ENCODE measurements at regions not wholly inside any gene's neighbourhood (a gene's known extent, or its start where the extent isn't known, plus 50 kb on each side); places are given as distances from the start of the nearest gene placed in this dataset.

- intact Hi-C loops (cut with DNase I) = no loop called here
- DNase-seq (ENCODE audit: low spot score) = no peak
- 88% methylated on average over 5 of the region's 5 CpGs for WGBS
These were observed 183.6 kb upstream of the TNC start for GRCh38 chr9:115301581-115301980.

GRCh38 chr9:115305543-115305942 lies 187.6 kb upstream of the TNC start:
- TF ChIP-seq CTCF (IDR thresholded peaks at IDR 0.05) (no peak), POLR2AphosphoS5 (IDR thresholded peaks at IDR 0.05) (peak; percentile 15)
- H3K4me3 ChIP-seq = no peak overlapping the region
- H3K36me3 ChIP-seq = no peaks in the 10 kb centered on the region
- no peaks in the 10 kb centered on the region for H3K27me3 ChIP-seq (replicated peaks; ENCODE audit: insufficient read depth)
- 42% methylated on average over 3 of the region's 3 CpGs for WGBS
- intact Hi-C loops (cut with DNase I) = no loop called here
- H3K27ac ChIP-seq = no peak overlapping the region
- DNase-seq (ENCODE audit: low spot score) = peak; percentile 40
- no peaks in the 10 kb centered on the region for H3K9me3 ChIP-seq
- no peaks in the 10 kb centered on the region for H3K4me1 ChIP-seq (replicated peaks)

More at GRCh38 chr9:115301581-115301980, 183.6 kb upstream of the TNC start:
- H3K27ac ChIP-seq = no peak overlapping the region
- TF ChIP-seq CTCF (IDR thresholded peaks at IDR 0.05) (no peak), POLR2A (IDR thresholded peaks at IDR 0.05) (no peak), POLR2AphosphoS5 (IDR thresholded peaks at IDR 0.05) (no peak)
- H3K4me1 ChIP-seq (replicated peaks) = no peaks in the 10 kb centered on the region
- no peaks in the 10 kb centered on the region for H3K36me3 ChIP-seq
- no peaks in the 10 kb centered on the region for H3K9me3 ChIP-seq
- no peak overlapping the region for H3K4me3 ChIP-seq
- no peaks in the 10 kb centered on the region for H3K27me3 ChIP-seq (replicated peaks; ENCODE audit: insufficient read depth)

- WGBS = 49% methylated on average over 2 of the region's 2 CpGs
- Histone ChIP-seq H3K9me3 (no peaks in the 10 kb centered on the region), H3K36me3 (no peaks in the 10 kb centered on the region), H3K27me3 (replicated peaks; ENCODE audit: insufficient read depth) (no peaks in the 10 kb centered on the region), H3K4me3 (no peak overlapping the region), H3K4me1 (replicated peaks) (no peaks in the 10 kb centered on the region), H3K27ac (no peak overlapping the region)
- intact Hi-C loops (cut with DNase I) = no loop called here
- TF ChIP-seq POLR2AphosphoS5 (IDR thresholded peaks at IDR 0.05) (no peak), POLR2A (IDR thresholded peaks at IDR 0.05) (no peak), CTCF (IDR thresholded peaks at IDR 0.05) (no peak)
- no peak for DNase-seq (ENCODE audit: low spot score)
These were observed 188.9 kb upstream of the TNC start for GRCh38 chr9:115306865-115307264.

- Histone ChIP-seq H3K4me1 (replicated peaks) (no peaks in the 10 kb centered on the region), H3K27me3 (replicated peaks; ENCODE audit: insufficient read depth) (no peaks in the 10 kb centered on the region), H3K36me3 (no peaks in the 10 kb centered on the region), H3K9me3 (no peaks in the 10 kb centered on the region), H3K27ac (no peak overlapping the region), H3K4me3 (no peak overlapping the region)
- intact Hi-C loops (cut with DNase I) = no loop called here
- DNase-seq (ENCODE audit: low spot score) = no peak
- no peak for TF ChIP-seq CTCF (IDR thresholded peaks at IDR 0.05)
- no peak for TF ChIP-seq POLR2A (IDR thresholded peaks at IDR 0.05)
- no peak for TF ChIP-seq POLR2AphosphoS5 (IDR thresholded peaks at IDR 0.05)
These were observed 195.6 kb upstream of the TNC start for GRCh38 chr9:115313545-115313944.

- TF ChIP-seq CTCF (IDR thresholded peaks at IDR 0.05) (no peak), POLR2A (IDR thresholded peaks at IDR 0.05) (no peak), POLR2AphosphoS5 (IDR thresholded peaks at IDR 0.05) (no peak)
- H3K36me3 ChIP-seq = no peaks in the 10 kb centered on the region
- no peaks in the 10 kb centered on the region for H3K27me3 ChIP-seq (replicated peaks; ENCODE audit: insufficient read depth)
- no peaks in the 10 kb centered on the region for H3K4me1 ChIP-seq (replicated peaks)
- no peaks in the 10 kb centered on the region for H3K9me3 ChIP-seq
- intact Hi-C loops (cut with DNase I) = no loop called here
- WGBS = 78% methylated on average over 3 of the region's 3 CpGs
- H3K4me3 ChIP-seq = no peak overlapping the region
- H3K27ac ChIP-seq = no peak overlapping the region
- no peak for DNase-seq (ENCODE audit: low spot score)
These were observed 208.5 kb upstream of the TNC start for GRCh38 chr9:115326461-115326860.

Measured in prostate gland (tissue), 2 donors.